Stimulated activated CD8-positive, alpha-beta memory T cell treated with anti-CD3 and anti-CD28 coated beads, Interleukin-2, amount 100 ng/mL, for 1 hour (primary cell): ENCODE measurements at regions not wholly inside any gene's neighbourhood (a gene's known extent, or its start where the extent isn't known, plus 50 kb on each side); places are given as distances from the start of the nearest gene placed in this dataset.
"Not testable (repeated sequence)": the region's sequence is repeated elsewhere in the genome, so short reads cannot be mapped to it uniquely, and the experiment has no call there.

Experiments used
- DNase-seq, 2 donors: peaks; one replicate each; pipeline ENCODE4 v3.0.0-alpha.2; 2020; ENCODE audit warnings: low read depth in 2 of 2

DNA sequence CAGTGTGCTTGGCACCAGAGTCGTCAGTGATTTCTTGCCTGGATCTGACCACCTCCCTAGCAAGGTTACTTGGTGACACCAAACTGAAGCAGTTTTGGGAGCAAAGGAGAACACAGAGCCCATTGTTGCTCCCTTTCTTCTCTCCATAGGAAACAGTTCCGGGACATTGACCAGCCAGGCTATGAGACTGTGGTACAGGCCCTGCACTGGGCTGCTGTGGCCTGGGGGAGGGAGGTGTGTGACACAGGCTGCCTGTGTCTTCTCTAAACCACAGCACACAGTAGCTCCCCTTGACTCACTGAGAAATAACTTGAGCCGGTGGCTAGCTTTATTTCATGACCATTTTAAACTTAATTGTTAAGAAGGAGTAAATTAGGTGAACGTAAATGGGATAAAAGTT, 214.8 kb upstream of the UBL3 start:
- no peak for DNase-seq

DNA sequence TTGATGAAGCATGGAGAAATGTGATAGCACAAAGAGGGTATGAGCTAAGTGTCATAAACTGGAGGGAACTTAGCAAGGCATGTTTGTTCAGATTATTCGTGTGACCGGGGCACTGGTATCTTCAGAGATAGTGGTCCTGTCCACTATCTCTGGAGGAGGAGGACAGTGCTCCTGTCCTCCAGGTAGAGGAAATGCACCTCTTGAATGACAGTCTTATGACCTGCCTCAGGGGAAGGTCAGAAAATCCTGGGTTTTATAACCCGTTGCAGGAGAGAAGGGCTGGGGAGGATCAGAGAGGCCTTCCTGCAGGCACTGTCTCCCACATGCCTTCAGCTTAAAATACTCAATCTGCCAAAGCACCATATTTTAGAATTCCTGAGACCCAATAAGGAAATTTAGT, 213.5 kb upstream of the UBL3 start:
- DNase-seq: no peak

GRCh38 chr13:30061217-30061616, 210.8 kb upstream of the UBL3 start:
- no peak for DNase-seq

DNA sequence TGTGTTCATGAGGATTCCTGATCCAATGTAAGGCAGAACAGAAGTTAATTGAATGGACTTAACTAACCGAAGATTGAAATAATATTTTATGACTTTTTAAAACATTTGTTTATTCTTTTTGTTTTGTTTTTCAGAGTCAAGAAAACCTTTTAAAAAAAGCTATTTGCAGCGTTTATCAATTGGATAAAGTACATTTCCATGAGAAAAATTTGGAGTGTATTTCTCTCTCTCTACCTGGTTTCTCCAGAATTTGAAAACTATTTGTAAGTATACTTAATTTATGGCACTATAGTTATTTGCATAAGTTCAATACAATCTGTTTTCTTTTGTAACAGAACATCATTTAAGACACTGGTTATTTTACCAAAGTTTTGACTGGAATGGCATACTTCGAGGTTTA, 208.0 kb upstream of the UBL3 start:
- no peak for DNase-seq

DNA sequence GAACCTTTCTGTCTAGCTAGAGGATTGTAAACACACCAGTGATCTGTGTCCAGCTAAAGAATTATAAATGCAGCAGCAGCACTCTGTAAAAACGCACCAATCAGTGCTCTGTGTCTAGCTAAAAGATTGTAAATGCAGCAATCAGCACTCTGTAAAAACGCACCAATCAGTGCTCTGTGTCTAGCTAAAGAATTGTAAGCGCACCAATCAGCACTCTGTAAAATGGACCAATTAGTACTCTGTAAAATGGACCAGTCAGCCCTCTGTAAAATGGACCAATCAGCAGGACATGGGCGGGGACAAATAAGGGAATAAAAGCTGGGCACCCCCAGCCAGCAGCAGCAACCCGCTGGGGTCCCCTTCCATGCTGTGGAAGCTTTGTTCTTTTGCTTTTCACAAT, 204.1 kb upstream of the UBL3 start:
- not testable (repeated sequence) for DNase-seq

GRCh38 chr13:30053939-30054338, 203.5 kb upstream of the UBL3 start:
- no peak for DNase-seq

DNA sequence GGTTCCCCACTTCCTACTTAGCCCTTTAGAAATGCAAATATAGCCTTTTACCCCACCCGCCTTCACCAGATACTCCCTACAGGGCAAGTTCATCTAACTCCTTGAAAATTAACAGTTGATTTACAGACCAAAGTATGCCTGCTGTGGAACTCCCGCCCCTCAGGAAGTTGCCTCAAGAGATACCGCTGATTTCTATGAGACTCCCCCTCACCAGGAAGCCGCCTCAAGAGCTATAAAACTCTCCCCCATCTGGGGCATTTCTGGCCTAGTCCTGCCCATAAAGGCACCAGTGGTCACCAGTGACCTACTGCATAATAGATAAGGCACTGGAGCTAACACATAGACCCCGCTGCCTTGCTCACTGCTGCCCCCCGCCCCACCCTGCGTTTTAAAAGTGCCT, 201.7 kb upstream of the UBL3 start:
- no peak for DNase-seq

- DNase-seq: no peak
Observed at GRCh38 chr13:30051531-30052060, 201.2 kb upstream of the UBL3 start.

DNA sequence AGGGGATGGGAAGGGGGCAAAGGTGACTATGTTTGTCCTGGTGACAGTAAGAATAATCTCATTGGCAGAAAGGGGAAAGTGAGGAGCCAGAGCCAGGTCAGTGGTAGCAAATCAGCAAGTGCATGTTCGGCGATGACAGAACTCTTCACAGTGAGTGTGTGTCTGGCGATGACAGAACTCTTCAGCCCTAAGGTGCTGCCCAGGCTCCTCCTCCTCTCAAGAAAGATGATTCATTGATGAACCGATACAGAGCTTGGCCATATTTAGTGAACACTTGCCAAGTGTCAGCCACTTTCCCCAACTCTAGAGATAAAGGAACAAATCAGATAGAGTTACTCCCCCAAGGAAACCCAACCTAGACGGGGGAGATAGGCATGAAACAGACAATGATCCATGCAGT, 199.3 kb upstream of the UBL3 start:
- DNase-seq: no peak

GRCh38 chr13:30047154-30047874, 196.9 kb upstream of the UBL3 start:
- no peak for DNase-seq

GRCh38 chr13:30045916-30046704, 195.7 kb upstream of the UBL3 start:
- no peak for DNase-seq

GRCh38 chr13:30044932-30045331, 194.5 kb upstream of the UBL3 start:
- DNase-seq: no peak

- no peak for DNase-seq
Observed at GRCh38 chr13:30043631-30043925, 193.2 kb upstream of the UBL3 start.

GRCh38 chr13:30042891-30043630, 192.6 kb upstream of the UBL3 start:
- DNase-seq: no peak

GRCh38 chr13:30042272-30042671, 191.9 kb upstream of the UBL3 start:
- no peak for DNase-seq

- no peak for DNase-seq
Observed at GRCh38 chr13:30039511-30039911, 189.1 kb upstream of the UBL3 start.

- DNase-seq: no peak
Observed at GRCh38 chr13:30038884-30039283, 188.5 kb upstream of the UBL3 start.

DNA sequence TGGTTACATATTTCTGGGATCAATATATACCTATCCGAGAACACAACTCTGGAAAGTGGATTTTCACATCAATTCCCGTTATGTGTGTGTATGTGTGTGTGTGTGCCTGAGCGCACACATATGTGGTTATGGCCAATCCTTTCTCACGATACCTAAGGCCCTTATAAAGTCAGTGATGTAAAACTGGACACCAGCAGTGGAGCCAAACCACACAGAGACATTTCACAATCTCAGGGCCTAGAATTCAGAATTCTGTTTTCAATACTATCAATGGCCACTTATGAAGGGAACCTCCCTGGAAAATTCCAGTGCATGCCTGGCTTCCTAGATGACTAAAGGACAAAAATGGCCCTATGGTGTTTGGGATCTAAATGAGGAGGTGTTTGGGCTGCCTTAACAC, 187.3 kb upstream of the UBL3 start:
- no peak for DNase-seq

- DNase-seq: no peak
Observed at GRCh38 chr13:30037306-30037705, 186.9 kb upstream of the UBL3 start.

- DNase-seq: no peak
Observed at GRCh38 chr13:30034458-30034795, 184.0 kb upstream of the UBL3 start.

DNA sequence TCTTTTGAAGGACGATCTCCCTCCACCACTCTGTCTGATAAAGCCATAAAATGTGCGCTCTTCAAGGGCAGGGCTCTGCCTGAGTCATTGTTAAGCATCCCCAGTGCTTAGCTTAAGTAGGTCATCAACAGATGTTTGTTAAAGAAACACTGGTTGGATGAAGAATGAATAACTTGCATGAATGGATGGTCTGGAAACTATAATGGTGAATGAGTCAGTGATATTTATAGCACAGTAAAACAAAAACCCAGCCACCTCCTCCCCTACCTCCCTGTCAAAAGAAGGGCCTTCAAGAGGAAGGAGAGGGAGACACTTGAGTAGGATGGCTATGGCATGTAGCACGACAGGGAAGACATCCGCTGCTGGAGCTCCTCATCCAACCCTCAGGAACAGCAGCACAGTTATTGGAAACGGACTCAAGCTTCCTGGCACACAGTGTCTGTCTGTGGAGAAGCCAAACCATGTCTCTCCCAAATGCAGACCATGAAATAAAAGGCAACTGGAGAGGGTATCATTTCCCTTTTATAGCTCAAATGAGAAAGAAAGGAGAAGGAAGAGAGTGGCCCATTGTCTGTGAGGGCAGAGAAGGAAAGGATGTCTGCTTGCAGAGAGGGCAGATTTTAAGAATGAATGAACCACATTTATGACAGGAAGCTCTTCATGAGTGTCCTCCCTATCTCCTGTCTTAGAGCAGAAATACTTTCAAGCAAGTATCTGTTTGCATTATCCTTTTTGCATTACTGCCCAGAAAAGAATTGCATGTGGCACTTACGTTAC, 183.5 kb upstream of the UBL3 start:
- no peak for DNase-seq

GRCh38 chr13:30032263-30032662, 181.8 kb upstream of the UBL3 start:
- DNase-seq: no peak
